ENCODE measurements at regions not wholly inside any gene's neighbourhood (a gene's known extent, or its start where the extent isn't known, plus 50 kb on each side); places are given as distances from the start of the nearest gene placed in this dataset.

- TF ChIP-seq ZNF407 (CRISPR knock-in tag; IDR thresholded peaks at IDR 0.05; ENCODE audit: not compliant biosample characterization) (no peak), POLR2AphosphoS5 (IDR thresholded peaks at IDR 0.05; ENCODE audit: low read depth, low read length) (no peak), ZC3H4 (CRISPR knock-in tag; IDR thresholded peaks at IDR 0.05; ENCODE audit: borderline replicate concordance) (no peak), CTCF (CRISPR knock-in tag; IDR thresholded peaks at IDR 0.05) (no peak), PPARG (CRISPR knock-in tag; conservative IDR thresholded peaks at IDR 0.05) (no peak), POLR2A (IDR thresholded peaks at IDR 0.05; ENCODE audit: insufficient read depth in 1 of 2, low read depth in 2 of 2, low read length in 2 of 2) (no peak)
These were observed 437.5 kb upstream of the DMAC1 start for GRCh38 chr9:8237096-8237495.
